HCT116 (cell line): ENCODE measurements at regions not wholly inside any gene's neighbourhood (a gene's known extent, or its start where the extent isn't known, plus 50 kb on each side); places are given as distances from the start of the nearest gene placed in this dataset.

Experiments
- ATAC-seq: fragments of 200-7000 bp; cut with Tn5 transposase; 2 replicates; pipeline ENCODE4 v1.9.1; 2020; ENCODE audit warnings: mild to moderate bottlenecking, moderate library complexity
- BruUV-seq: library from RNA; stranded (reverse); fragments of 400-500 nt; replicated peaks from 2 replicates; lab custom pipeline; 2021; lab: Mats Ljungman, UMichigan
- CTCF ChIA-PET: fragments of 300-600 bp; sonication (Branson Sonifier 250); formaldehyde crosslinking; loops from one replicate; lab custom pipeline; 2021; ENCODE audit warnings: antibody characterized with exemption; lab: Charles Lee
- POLR2A ChIA-PET: fragments of 300-600, 350-600 bp; sonication (Branson Sonifier 250); formaldehyde crosslinking; loops from one replicate; lab custom pipeline; 2021; ENCODE audit warnings: antibody characterized with exemption; lab: Charles Lee
- RAD21 ChIA-PET, 2 experiments: fragments of 300-600 bp; sonication (Branson Sonifier 250); formaldehyde crosslinking; loops; one replicate each; lab custom pipeline; 2023; ENCODE audit warnings: low total read pairs in 2 of 2; ENCODE audit not compliant: uncharacterized antibody in 2 of 2, unreplicated experiment in 2 of 2, low non-redundant PET in 1 of 2; lab: Charles Lee
- DNase-seq: peaks from one replicate; pipeline ENCODE4 v3.0.0-alpha.2; 2010; ENCODE audit warnings: low read depth, low spot score
- H2AFZ ChIP-seq: fragments of 200-600 bp; shearing (Covaris generic), sonication (generic); 2 replicates; pipeline ENCODE4 v1.6.1; 2017; ENCODE audit warnings: low read depth, mixed run types, mixed read lengths, antibody characterized with exemption, low read length; ENCODE audit not compliant: poor library complexity, severe bottlenecking
- H3K27ac ChIP-seq: 2 replicates; pipeline ENCODE4 v1.5.1; 2012; ENCODE audit warnings: low read depth, low read length
- H3K27me3 ChIP-seq: fragments of 200-600 bp; sonication (generic); 2 replicates; pipeline ENCODE4 v1.6.1; 2016; ENCODE audit warnings: mixed run types, low read length, mixed read lengths; ENCODE audit not compliant: insufficient read depth
- H3K36me3 ChIP-seq, 2 experiments: fragments of 200-500 bp in 1 of 2; fragments of 200-600 bp in 1 of 2; sonication (Bioruptor generic) in 1 of 2; sonication (generic) in 1 of 2; 2 replicates each; pipeline versions ENCODE4 v1.5.1 to v1.6.1; 2014 to 2016; ENCODE audit warnings: low read length in 2 of 2, inconsistent platforms in 1 of 2, mixed read lengths in 1 of 2, mixed run types in 1 of 2; ENCODE audit not compliant: insufficient read depth in 2 of 2, control insufficient read depth in 1 of 2
- H3K4me1 ChIP-seq, 2 experiments: fragments of 200-600 bp in 1 of 2; sonication (generic) in 1 of 2; 2 replicates each; pipeline versions ENCODE4 v1.5.1 to v1.6.1; 2012 to 2017; ENCODE audit warnings: low read length in 2 of 2, inconsistent platforms in 1 of 2, mild to moderate bottlenecking in 1 of 2, mixed read lengths in 1 of 2, mixed run types in 1 of 2, moderate library complexity in 1 of 2; ENCODE audit not compliant: insufficient read depth in 2 of 2, control insufficient read depth in 1 of 2
- H3K4me2 ChIP-seq: fragments of 200-600 bp; sonication (generic); 2 replicates; pipeline ENCODE4 v1.6.1; 2017; ENCODE audit warnings: mixed run types, low read length, mixed read lengths
- H3K4me3 ChIP-seq, 2 experiments: fragments of 200-600 bp in 1 of 2; sonication (generic) in 1 of 2; replicated peaks in 1 of 2; 2 replicates each; pipeline ENCODE4 v1.5.1; 2011 to 2016; ENCODE audit warnings: low read length in 2 of 2, control low read depth in 1 of 2, low read depth in 1 of 2, mild to moderate bottlenecking in 1 of 2, mixed read lengths in 1 of 2, mixed run types in 1 of 2
- H3K79me2 ChIP-seq: fragments of 200-600 bp; sonication (generic); 2 replicates; pipeline ENCODE4 v1.6.1; 2017; ENCODE audit warnings: mild to moderate bottlenecking, mixed run types, low read length, moderate library complexity, mixed read lengths; ENCODE audit not compliant: insufficient read depth
- H3K9ac ChIP-seq: fragments of 200-600 bp; sonication (generic); 2 replicates; pipeline ENCODE4 v1.6.1; 2016; ENCODE audit warnings: low read length, mixed read lengths
- H3K9me2 ChIP-seq: fragments of 200-600 bp; sonication (generic), shearing (Covaris generic); 2 replicates; pipeline ENCODE4 v1.6.1; 2017; ENCODE audit warnings: mixed run types, mild to moderate bottlenecking, moderate library complexity; ENCODE audit not compliant: insufficient read depth
- H3K9me3 ChIP-seq, 2 experiments: fragments of 200-500 bp in 1 of 2; fragments of 200-600 bp in 1 of 2; sonication (Bioruptor generic) in 1 of 2; sonication (generic) in 1 of 2; 2 replicates each; pipeline ENCODE4 v1.6.1; 2014 to 2017; ENCODE audit warnings: low read length in 2 of 2, mixed read lengths in 2 of 2, inconsistent platforms in 1 of 2, low read depth in 1 of 2, mild to moderate bottlenecking in 1 of 2, mixed run types in 1 of 2, moderate library complexity in 1 of 2; ENCODE audit not compliant: control insufficient read depth in 1 of 2, insufficient read depth in 1 of 2
- H4K20me1 ChIP-seq: fragments of 200-600 bp; sonication (generic), shearing (Covaris generic); 2 replicates; pipeline ENCODE4 v1.6.1; 2017; ENCODE audit warnings: mixed run types, mild to moderate bottlenecking, moderate library complexity; ENCODE audit not compliant: insufficient read depth
- CBX3 ChIP-seq: IDR thresholded peaks from 2 replicates; pipeline ENCODE4 v1.6.1; 2012; ENCODE audit warnings: low read depth
- CEBPB ChIP-seq: IDR thresholded peaks from 2 replicates; pipeline ENCODE4 v1.6.1; 2012; ENCODE audit warnings: low read depth
- EGR1 ChIP-seq: IDR thresholded peaks from 2 replicates; pipeline ENCODE4 v1.6.1; 2012; ENCODE audit warnings: low read depth
- ELF1 ChIP-seq: IDR thresholded peaks from 2 replicates; pipeline ENCODE4 v1.6.1; 2012; ENCODE audit warnings: low read depth, borderline replicate concordance
- EZH2 ChIP-seq: fragments of 200-600 bp; sonication (generic); IDR thresholded peaks from 2 replicates; pipeline ENCODE4 v1.6.1; 2017; ENCODE audit warnings: antibody characterized with exemption, mixed run types
- JUND ChIP-seq: IDR thresholded peaks from 2 replicates; pipeline ENCODE4 v1.6.1; 2012
- MAX ChIP-seq: IDR thresholded peaks from 2 replicates; pipeline ENCODE4 v1.6.1; 2012
- POLR2AphosphoS5 ChIP-seq: IDR thresholded peaks from 2 replicates; pipeline ENCODE4 v1.6.1; 2011; ENCODE audit warnings: mild to moderate bottlenecking, low read depth, low read length, moderate library complexity
- SRF ChIP-seq: IDR thresholded peaks from 2 replicates; pipeline ENCODE4 v1.6.1; 2012; ENCODE audit warnings: low read depth
- TCF7L2 ChIP-seq: IDR thresholded peaks from 2 replicates; pipeline ENCODE4 v1.7.0; 2011; ENCODE audit warnings: borderline replicate concordance, inconsistent platforms; ENCODE audit not compliant: insufficient read depth, insufficient read length; ENCODE audit errors: extremely low read depth
- YY1 ChIP-seq: IDR thresholded peaks from 2 replicates; pipeline ENCODE4 v1.6.1; 2011; ENCODE audit warnings: low read length, low read depth, moderate library complexity, mild to moderate bottlenecking; ENCODE audit not compliant: insufficient replicate concordance; ENCODE audit errors: extremely low read depth
- ZBTB33 ChIP-seq: IDR thresholded peaks from 2 replicates; pipeline ENCODE4 v1.6.1; 2011; ENCODE audit warnings: mild to moderate bottlenecking, low read length, moderate library complexity; ENCODE audit not compliant: insufficient replicate concordance; ENCODE audit errors: extremely low read depth
- intact Hi-C: fragments of 100-400 bp; cut with micrococcal nuclease; formaldehyde crosslinking; loops from 2 replicates; pipeline ENCODE4 v1.10.0; 2022
- TF ChIP-seq, protein P1 (sequence below): IDR thresholded peaks from 2 replicates; pipeline ENCODE4 v1.6.1; 2012; ENCODE audit warnings: low read depth

DNA sequence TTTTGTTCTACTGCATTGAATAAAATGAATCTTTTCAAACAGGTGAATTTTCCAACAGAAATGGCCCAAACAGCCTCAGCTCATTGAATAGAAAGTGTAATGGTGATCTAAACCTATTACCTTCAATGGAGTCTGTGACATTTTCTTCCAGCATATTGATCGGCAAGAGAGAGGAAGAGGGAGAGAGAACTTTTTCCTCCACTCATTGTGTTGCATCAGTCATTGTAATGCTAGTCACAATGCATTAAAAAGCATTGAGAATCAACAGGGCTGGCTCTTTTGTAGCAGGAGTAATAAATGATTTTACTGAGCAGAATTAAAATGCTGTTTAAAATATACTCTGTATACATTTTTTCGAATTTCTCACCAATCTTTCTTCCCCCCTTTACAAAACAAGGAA lies 1794.5 kb upstream of the CELF4 start:
- H4K20me1 ChIP-seq: no peaks in the 10 kb centered on the region
- no peak overlapping the region for H3K27ac ChIP-seq
- no peak for ATAC-seq
- no peak overlapping the region for H3K9ac ChIP-seq
- H3K4me3 ChIP-seq: no peak overlapping the region
- POLR2A ChIA-PET: no interaction called here
- H3K36me3 ChIP-seq: no peaks in the 10 kb centered on the region
- no TSS peak for BruUV-seq
- TF ChIP-seq YY1 (no peak), POLR2AphosphoS5 (no peak), SRF (no peak), MAX (no peak), CBX3 (no peak), ZBTB33 (no peak), CEBPB (no peak), EGR1 (no peak), TCF7L2 (no peak), JUND (no peak), EZH2 (no peak), ELF1 (no peak)
- TF ChIP-seq, protein P1, sequence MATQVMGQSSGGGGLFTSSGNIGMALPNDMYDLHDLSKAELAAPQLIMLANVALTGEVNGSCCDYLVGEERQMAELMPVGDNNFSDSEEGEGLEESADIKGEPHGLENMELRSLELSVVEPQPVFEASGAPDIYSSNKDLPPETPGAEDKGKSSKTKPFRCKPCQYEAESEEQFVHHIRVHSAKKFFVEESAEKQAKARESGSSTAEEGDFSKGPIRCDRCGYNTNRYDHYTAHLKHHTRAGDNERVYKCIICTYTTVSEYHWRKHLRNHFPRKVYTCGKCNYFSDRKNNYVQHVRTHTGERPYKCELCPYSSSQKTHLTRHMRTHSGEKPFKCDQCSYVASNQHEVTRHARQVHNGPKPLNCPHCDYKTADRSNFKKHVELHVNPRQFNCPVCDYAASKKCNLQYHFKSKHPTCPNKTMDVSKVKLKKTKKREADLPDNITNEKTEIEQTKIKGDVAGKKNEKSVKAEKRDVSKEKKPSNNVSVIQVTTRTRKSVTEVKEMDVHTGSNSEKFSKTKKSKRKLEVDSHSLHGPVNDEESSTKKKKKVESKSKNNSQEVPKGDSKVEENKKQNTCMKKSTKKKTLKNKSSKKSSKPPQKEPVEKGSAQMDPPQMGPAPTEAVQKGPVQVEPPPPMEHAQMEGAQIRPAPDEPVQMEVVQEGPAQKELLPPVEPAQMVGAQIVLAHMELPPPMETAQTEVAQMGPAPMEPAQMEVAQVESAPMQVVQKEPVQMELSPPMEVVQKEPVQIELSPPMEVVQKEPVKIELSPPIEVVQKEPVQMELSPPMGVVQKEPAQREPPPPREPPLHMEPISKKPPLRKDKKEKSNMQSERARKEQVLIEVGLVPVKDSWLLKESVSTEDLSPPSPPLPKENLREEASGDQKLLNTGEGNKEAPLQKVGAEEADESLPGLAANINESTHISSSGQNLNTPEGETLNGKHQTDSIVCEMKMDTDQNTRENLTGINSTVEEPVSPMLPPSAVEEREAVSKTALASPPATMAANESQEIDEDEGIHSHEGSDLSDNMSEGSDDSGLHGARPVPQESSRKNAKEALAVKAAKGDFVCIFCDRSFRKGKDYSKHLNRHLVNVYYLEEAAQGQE: no peak
- H3K9me2 ChIP-seq: no peaks in the 10 kb centered on the region
- peaks cover 0 to 4% of the 10 kb centered on the region in 2 experiments; a peak in 1 of 4 replicates for H3K9me3 ChIP-seq
- no peaks in the 10 kb centered on the region for H3K4me1 ChIP-seq
- no peak overlapping the region for H3K4me2 ChIP-seq
- no peaks in the 10 kb centered on the region for H3K27me3 ChIP-seq
- no peaks in the 10 kb centered on the region for H3K79me2 ChIP-seq
- CTCF ChIA-PET: no interaction called here
- RAD21 ChIA-PET: no interaction called here
- intact Hi-C loops: no loop called here
- no peak for DNase-seq
- no peak overlapping the region for H2AFZ ChIP-seq
